ENCODE measurements at regions not wholly inside any gene's neighbourhood (a gene's known extent, or its start where the extent isn't known, plus 50 kb on each side); places are given as distances from the start of the nearest gene placed in this dataset.
"Not testable (repeated sequence)": the region's sequence is repeated elsewhere in the genome, so short reads cannot be mapped to it uniquely, and the experiment has no call there.

GRCh38 chr4:59724286-59724685 lies 1475.8 kb upstream of the ADGRL3 start:
- TF ChIP-seq CTCF (IDR thresholded peaks at IDR 0.05; ENCODE audit: poor library complexity); EZH2 (IDR thresholded peaks at IDR 0.05; ENCODE audit: borderline replicate concordance); EZH2phosphoT487 (IDR thresholded peaks at IDR 0.05; ENCODE audit: low read depth, severe bottlenecking, unreplicated experiment): not testable (repeated sequence)

Data from hepatocyte (in vitro differentiated cells).